KBM-7 (cell line): ENCODE measurements at regions not wholly inside any gene's neighbourhood (a gene's known extent, or its start where the extent isn't known, plus 50 kb on each side); places are given as distances from the start of the nearest gene placed in this dataset.
A peak's percentile ranks its signal among the peaks of the same experiment; 100 is the strongest.
"Not testable (repeated sequence)": the region's sequence is repeated elsewhere in the genome, so short reads cannot be mapped to it uniquely, and the experiment has no call there.

ENCODE experiments used
- DNase-seq: peaks from one replicate; pipeline ENCODE4 v3.0.0-alpha.2; 2015
- in situ Hi-C: fragments of 300-500 bp; cut with MboI; formaldehyde crosslinking; loops from 2 replicates; pipeline ENCODE4 v1.14.3; 2020; ENCODE audit warnings: low sequenced_read_pairs, low pct_unique_long_range_greater_than_20kb, mixed read lengths

DNA sequence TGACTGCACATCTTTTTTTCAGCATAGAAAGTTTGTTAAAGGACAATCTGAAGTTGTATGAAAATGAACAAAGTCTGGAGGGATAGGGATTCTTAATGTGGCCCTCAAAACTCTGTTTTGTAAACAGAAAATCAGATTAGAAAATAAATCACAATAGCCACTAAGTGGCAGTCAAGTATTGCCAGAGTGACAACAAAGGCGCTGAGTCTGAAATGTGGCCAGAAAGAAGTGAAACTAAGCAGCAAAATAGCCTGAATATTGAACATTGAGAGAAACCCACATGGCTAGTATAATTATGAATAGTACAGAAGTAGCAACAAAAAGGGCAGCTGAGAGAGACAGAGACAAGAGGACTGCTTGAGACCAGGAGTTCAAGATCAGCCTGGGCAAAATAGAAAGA, 81.1 kb upstream of the CT45A1 start:
- peak; percentile 3 for DNase-seq

DNA sequence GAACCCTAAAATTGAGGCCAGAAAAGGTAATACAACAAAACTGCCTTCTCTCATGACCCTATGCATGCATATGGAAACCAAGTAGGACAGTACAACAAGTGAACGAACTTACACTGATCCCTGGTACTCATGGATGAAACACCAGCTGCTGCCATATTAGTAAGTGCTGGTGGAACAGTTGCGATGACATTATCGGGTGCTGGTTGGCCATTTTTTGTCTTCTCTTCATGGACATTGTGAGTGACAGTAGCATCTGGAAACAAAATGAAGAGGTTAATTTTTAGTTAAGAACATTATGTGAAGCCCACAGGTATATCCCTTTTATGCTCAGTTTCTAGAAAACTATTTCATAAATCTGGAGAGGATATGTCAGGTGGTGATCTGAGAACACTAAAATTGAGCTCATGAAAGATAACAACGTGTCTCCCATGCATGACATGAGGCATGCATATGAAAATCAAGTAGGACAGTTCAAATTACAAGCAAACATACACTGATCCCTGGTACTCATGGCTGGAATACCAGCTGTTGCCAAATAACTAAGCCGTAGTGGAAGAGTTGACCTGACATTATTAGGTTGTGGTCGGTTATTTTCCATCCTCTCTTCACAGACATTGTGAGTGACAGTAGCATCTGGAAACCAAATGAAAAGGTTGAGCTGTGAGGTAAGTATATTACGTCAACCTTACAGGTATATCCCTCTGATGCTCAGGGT, 74.2 kb upstream of the CT45A1 start:
- in situ Hi-C loops, result no loop called here
- DNase-seq, result no peak

More for the DNA sequence above, 81.1 kb upstream of the CT45A1 start:
- in situ Hi-C loops, result no loop called here

GRCh38 chrX:135643916-135644315, 69.5 kb upstream of the CT45A1 start:
- no peak for DNase-seq
- in situ Hi-C loops, result no loop called here

DNA sequence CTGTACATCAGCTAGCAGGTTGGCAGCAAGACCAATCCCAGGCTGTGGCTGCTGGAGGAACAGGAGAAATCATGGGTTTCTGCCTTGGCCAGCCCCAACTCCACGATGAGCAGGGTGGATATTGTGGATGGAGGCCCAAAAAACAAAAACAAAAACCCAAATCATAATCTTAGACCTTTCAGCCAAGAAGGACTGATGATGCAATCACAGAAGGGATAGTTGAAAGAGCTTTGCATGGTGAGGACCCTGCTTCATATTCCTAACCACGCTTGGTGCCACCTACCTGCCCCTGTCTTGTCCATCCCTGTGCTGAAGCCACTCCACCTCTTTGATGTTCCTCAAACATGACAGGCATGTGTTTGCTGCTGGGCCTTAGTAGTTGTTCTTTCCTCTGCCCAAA, 68.8 kb upstream of the CT45A1 start:
- no peak for DNase-seq
- in situ Hi-C loops, result no loop called here

- in situ Hi-C loops, result no loop called here
- DNase-seq, result no peak
These were observed 64.4 kb upstream of the CT45A1 start for GRCh38 chrX:135649029-135649428.

GRCh38 chrX:135649561-135649960, 63.9 kb upstream of the CT45A1 start:
- DNase-seq, result no peak
- in situ Hi-C loops, result no loop called here

GRCh38 chrX:135651647-135652295, 61.7 kb upstream of the CT45A1 start:
- in situ Hi-C loops, result no loop called here

DNA sequence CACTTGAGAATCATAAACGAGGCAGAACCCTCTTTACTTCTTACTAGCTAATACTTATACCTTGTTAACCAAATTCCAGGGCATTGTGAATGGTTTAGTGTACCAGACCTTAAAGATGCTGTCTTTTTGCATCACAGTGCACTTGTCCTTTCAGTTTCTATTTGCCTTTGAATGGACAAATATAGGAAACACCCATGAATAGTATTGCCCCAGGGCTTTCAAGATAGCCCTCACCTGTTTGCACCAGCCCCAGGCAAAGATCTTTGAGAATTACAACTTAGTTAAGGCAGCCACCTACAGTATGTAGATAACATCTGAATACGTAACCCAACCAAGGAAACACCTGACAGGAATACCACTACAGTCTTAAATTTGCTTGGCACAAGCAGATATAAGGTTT, 60.8 kb upstream of the CT45A1 start:
- in situ Hi-C loops, result no loop called here
- no peak for DNase-seq

More at GRCh38 chrX:135651647-135652295, 61.7 kb upstream of the CT45A1 start:
- no peak for DNase-seq

DNA sequence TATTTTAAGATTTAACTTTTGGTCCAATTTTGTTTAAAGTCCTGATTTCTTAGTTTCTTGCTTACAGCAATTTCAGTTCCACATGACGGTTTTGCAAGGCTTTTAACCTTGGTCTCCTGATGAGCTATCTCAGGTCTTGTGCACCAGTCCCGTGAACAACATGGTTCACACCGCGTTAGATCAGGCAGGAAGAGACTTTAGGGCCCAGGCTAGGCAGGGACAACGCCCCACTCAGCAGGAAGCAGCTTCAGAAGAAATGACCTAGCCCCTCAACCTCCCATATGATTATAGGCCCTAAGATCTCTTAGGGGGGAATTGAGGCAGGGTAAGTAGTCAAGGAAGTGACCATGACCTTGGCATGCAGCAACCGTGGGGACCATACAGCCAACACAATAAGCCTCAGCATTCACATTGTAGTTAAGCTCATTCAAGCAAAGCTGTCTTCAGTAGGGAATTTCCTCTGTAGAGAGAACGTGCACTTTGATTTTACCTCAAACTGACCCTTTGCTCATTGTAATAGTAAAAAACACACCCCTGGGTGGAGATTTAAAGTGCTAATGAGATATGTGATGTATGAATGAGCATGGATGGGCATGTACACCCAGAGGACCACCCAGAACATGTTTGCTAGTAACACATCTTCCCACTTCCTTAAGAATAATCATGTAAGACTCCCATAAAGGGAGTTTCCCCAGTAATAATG, 55.3 kb upstream of the CT45A1 start:
- DNase-seq, in situ Hi-C loops: not testable (repeated sequence)
